T-helper 2 cell treated with Interferon-gamma antibody and Interleukin-4, amounts not matched to agents 5 μg/mL and 100 μg/mL, for 36 hours (primary cell): ENCODE measurements at regions not wholly inside any gene's neighbourhood (a gene's known extent, or its start where the extent isn't known, plus 50 kb on each side); places are given as distances from the start of the nearest gene placed in this dataset.
"Not testable (repeated sequence)": the region's sequence is repeated elsewhere in the genome, so short reads cannot be mapped to it uniquely, and the experiment has no call there.

Experiments
- DNase-seq: peaks from one replicate; pipeline ENCODE4 v3.0.0; 2021; ENCODE audit warnings: low spot score
- H3K27ac Mint-ChIP-seq: one replicate; pipeline ENCODE4 v1.8.0; 2021; ENCODE audit warnings: mild to moderate bottlenecking, mixed read lengths
- H3K27me3 Mint-ChIP-seq: one replicate; pipeline ENCODE4 v1.8.0; 2021; ENCODE audit warnings: low read depth, mixed read lengths
- H3K36me3 Mint-ChIP-seq: one replicate; pipeline ENCODE4 v1.8.0; 2021; ENCODE audit warnings: low read depth, mixed read lengths
- H3K4me1 Mint-ChIP-seq: one replicate; pipeline ENCODE4 v1.8.0; 2021; ENCODE audit warnings: low read depth, mixed read lengths
- H3K4me3 Mint-ChIP-seq: one replicate; pipeline ENCODE4 v1.8.0; 2022; ENCODE audit warnings: mild to moderate bottlenecking, moderate library complexity, mixed read lengths
- H3K9me3 Mint-ChIP-seq: one replicate; pipeline ENCODE4 v1.8.0; 2021; ENCODE audit warnings: mixed read lengths

DNA sequence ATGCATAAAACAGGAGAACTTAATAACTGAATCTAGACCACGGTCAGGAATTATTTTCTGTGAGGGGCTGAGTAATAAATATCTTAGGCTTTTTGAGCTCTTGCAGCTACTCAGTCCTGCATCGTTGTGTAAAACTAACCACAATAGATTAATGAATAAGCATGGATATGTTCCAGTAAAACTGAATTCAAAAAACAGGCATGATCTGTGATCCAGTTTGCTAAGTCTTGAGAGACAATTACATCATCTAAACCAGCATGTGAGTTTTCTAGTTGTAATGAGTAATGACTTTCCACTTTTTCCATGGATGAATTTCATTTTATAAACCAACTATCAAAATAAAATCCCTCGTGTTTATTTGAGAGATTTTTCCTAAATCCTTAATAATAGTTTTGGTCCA, 336.8 kb downstream of the RFPL4B start:
- no peak overlapping the region for H3K27ac Mint-ChIP-seq
- H3K27me3 Mint-ChIP-seq: no peaks in the 10 kb centered on the region
- no peaks in the 10 kb centered on the region for H3K4me1 Mint-ChIP-seq
- DNase-seq: no peak
- no peak overlapping the region for H3K4me3 Mint-ChIP-seq
- H3K36me3 Mint-ChIP-seq: no peaks in the 10 kb centered on the region
- H3K9me3 Mint-ChIP-seq: no peaks in the 10 kb centered on the region

DNA sequence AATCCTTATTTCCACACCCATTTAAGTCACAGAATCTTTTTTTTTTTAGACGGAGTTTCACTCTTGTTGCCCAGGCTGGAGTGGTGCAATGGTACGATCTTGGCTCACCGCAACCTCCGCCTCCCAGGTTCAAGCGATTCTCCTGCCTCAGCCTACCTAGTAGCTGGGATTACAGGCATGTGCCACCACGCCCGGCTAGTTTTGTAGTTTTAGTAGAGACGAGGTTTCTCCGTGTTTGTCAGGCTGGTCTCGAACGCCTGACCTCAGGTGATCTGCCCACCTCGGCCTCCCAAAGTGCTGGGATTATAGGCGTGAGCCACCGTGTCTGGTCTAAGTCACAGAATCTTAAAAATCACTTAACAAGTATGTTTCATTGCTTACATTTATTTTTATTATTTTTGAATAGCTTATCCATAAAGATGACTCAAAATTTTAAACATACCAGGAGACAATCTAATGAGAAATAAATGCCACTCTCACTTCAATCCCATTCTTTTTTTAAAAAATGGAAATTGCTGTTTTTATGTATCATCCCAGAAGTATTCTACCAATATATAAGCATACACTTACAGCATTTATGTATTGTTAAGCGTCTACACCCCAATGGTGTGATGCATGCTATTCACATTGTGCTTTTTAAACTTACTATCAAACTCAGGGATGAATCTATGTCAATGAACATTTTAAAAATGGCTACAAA, 338.5 kb downstream of the RFPL4B start:
- H3K9me3 Mint-ChIP-seq, H3K4me1 Mint-ChIP-seq, H3K36me3 Mint-ChIP-seq, H3K27ac Mint-ChIP-seq, H3K4me3 Mint-ChIP-seq, H3K27me3 Mint-ChIP-seq, DNase-seq: not testable (repeated sequence)

DNA sequence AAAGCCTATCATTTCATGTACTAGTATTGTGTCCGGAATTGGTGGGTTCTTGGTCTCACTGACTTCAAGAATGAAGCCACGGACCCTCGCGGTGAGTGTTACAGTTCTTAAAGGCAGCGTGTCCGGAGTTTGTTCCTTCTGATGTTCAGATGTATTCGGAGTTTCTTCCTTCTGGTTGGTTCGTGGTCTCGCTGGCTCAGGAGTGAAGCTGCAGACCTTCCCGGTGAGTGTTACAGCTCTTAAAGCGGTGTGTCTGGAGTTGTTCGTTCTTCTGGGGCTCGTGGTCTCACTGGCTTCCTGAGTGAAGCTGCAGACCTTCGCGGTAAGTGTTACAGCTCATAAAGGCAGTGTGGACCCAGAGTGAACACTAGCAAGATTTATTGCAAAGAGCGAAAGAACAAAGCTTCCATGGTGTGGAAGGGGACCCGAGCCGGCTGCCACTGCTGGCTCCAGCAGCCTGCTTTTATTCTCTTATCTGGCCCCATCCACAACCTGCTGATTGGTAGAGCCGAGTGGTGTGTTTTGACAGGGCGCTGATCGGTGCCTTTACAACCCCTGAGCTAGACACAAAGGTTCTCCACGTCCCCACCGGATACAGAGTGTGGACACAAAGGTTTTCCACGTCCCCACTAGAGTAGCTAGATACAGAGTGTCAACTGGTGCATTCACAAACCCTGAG, 341.5 kb downstream of the RFPL4B start:
- not testable (repeated sequence) for H3K4me1 Mint-ChIP-seq, H3K36me3 Mint-ChIP-seq, H3K9me3 Mint-ChIP-seq, DNase-seq, H3K4me3 Mint-ChIP-seq, H3K27me3 Mint-ChIP-seq, H3K27ac Mint-ChIP-seq

DNA sequence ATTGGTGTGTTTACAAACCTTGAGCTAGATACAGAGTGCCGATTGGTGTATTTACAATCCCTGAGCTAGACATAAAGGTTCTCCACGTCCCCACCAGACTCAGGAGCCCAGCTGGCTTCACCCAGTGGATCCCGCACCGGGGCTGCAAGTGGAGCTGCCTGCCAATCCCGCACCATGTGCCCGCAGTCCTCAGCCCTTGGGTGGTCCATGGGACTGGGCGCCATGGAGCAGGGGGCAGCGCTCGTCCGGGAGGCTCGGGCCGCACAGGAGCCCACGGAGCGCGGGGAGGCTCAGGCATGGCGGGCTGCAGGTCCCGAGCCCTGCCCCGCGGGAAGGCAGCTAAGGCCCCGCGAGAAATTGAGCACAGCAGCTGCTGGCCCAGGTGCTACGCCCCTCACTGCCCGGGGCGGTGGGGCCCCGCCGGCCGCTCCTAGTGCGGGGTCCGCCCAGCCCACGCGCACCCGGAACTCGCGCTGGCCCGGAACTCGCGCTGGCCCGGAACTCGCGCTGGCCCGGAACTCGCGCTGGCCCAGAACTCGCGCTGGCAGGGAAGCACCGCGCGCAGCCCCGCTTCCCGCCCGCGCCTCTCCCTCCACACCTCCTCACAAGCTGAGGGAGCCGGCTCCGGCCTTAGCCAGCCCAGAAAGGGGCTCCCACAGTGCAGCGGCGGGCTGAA, 342.2 kb downstream of the RFPL4B start:
- not testable (repeated sequence) for H3K27ac Mint-ChIP-seq, H3K36me3 Mint-ChIP-seq, H3K9me3 Mint-ChIP-seq, H3K4me3 Mint-ChIP-seq, DNase-seq, H3K4me1 Mint-ChIP-seq, H3K27me3 Mint-ChIP-seq

DNA sequence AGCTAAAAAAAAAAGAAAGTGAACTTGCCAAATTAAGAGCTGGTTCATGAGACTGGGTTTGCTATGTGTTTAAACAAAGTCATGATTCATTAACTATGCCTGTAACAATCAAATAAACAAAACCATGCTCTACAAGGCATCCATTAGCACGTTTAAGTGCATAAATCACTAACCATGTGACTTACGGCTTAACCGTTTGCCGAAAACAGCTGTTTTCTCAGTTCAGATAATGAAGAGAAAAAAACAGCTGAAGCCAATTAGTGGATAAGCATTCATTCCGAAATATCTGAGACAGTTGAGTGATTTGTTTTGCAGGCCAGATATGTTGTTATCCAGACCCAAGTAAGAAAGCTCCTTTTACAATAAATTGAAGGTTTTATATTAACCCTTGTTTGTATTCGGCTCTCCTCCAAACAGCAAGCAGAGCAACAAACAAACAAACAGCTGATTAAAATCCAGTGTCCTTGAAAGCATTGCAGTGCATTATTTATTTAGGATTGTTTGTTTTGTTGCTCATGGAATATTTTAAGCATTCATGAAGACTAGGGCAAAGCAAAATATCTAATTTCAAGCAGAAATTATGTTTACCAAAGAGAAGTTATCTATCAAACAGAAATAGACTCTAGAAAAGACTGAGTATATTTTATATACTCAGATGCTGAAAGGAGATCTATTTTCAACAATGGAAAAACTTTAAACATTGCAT, 343.5 kb downstream of the RFPL4B start:
- Mint-ChIP-seq H3K27ac (no peak overlapping the region), H3K27me3 (no peaks in the 10 kb centered on the region), H3K4me3 (no peak overlapping the region), H3K4me1 (no peaks in the 10 kb centered on the region), H3K36me3 (no peaks in the 10 kb centered on the region), H3K9me3 (no peaks in the 10 kb centered on the region)
- no peak for DNase-seq

GRCh38 chr6:112691289-112691688, 344.2 kb downstream of the RFPL4B start:
- Mint-ChIP-seq H3K27ac (no peak overlapping the region), H3K4me1 (no peaks in the 10 kb centered on the region), H3K4me3 (no peak overlapping the region), H3K27me3 (no peaks in the 10 kb centered on the region), H3K9me3 (no peaks in the 10 kb centered on the region), H3K36me3 (no peaks in the 10 kb centered on the region)
- no peak for DNase-seq

GRCh38 chr6:112695001-112695400, 347.9 kb downstream of the RFPL4B start:
- no peaks in the 10 kb centered on the region for H3K27me3 Mint-ChIP-seq
- no peaks in the 10 kb centered on the region for H3K36me3 Mint-ChIP-seq
- H3K4me3 Mint-ChIP-seq: no peak overlapping the region
- H3K9me3 Mint-ChIP-seq: no peaks in the 10 kb centered on the region
- H3K4me1 Mint-ChIP-seq: no peaks in the 10 kb centered on the region
- H3K27ac Mint-ChIP-seq: no peak overlapping the region
- DNase-seq: no peak

DNA sequence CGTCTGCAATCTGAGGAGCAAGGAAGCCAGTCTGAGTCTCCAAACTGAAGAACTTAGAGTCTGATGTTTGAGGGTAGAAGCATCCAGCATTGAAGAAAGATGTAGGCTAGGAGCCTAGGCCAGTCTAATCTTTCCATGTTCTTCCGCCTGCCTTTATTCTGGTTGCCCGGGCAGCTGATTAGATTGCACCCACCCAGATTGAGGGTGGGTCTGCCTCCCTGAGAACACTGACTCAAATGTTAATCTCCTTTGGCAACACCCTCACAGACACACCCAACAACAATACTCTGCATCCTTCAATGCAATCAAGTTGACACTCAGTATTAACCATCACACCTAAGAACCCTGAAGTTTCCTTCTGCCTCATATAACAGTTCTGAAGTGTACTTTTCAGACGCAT, 350.1 kb downstream of the RFPL4B start:
- Mint-ChIP-seq H3K27ac (no peak overlapping the region), H3K4me1 (no peaks in the 10 kb centered on the region), H3K27me3 (no peaks in the 10 kb centered on the region), H3K9me3 (no peaks in the 10 kb centered on the region), H3K4me3 (no peak overlapping the region), H3K36me3 (no peaks in the 10 kb centered on the region)
- DNase-seq: no peak

- Mint-ChIP-seq H3K9me3 (peaks cover 4% of the 10 kb centered on the region), H3K27me3 (no peaks in the 10 kb centered on the region), H3K36me3 (no peaks in the 10 kb centered on the region), H3K4me1 (no peaks in the 10 kb centered on the region), H3K4me3 (no peak overlapping the region), H3K27ac (no peak overlapping the region)
- no peak for DNase-seq
Observed at GRCh38 chr6:112701201-112701600, 354.1 kb downstream of the RFPL4B start.

DNA sequence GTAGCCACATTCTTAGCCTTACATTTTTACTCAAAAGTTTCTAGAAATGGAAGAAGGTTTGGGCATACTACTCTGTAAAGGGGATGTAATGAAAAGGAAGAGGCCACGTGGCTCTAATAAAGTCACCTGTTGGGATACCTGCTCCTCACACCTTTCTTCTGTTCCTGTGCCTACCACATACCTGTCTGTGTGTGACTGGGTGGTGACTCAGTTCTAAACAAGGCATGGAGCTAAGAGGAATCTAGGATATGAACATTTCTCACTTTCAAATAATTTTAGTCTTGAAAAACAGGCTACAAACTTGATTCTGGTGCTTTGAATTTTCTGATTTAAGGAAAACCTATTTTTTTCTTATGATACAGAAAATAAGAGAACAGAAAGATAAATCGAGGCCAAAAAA, 363.6 kb downstream of the RFPL4B start:
- no peaks in the 10 kb centered on the region for H3K27me3 Mint-ChIP-seq
- no peaks in the 10 kb centered on the region for H3K9me3 Mint-ChIP-seq
- DNase-seq: no peak
- no peak overlapping the region for H3K27ac Mint-ChIP-seq
- H3K36me3 Mint-ChIP-seq: no peaks in the 10 kb centered on the region
- no peak overlapping the region for H3K4me3 Mint-ChIP-seq
- H3K4me1 Mint-ChIP-seq: no peaks in the 10 kb centered on the region

- H3K27ac Mint-ChIP-seq: no peak overlapping the region
- no peaks in the 10 kb centered on the region for H3K27me3 Mint-ChIP-seq
- no peak for DNase-seq
- H3K4me1 Mint-ChIP-seq: no peaks in the 10 kb centered on the region
- no peaks in the 10 kb centered on the region for H3K9me3 Mint-ChIP-seq
- no peak overlapping the region for H3K4me3 Mint-ChIP-seq
- no peaks in the 10 kb centered on the region for H3K36me3 Mint-ChIP-seq
Observed at GRCh38 chr6:112713402-112713801, 366.3 kb downstream of the RFPL4B start.

DNA sequence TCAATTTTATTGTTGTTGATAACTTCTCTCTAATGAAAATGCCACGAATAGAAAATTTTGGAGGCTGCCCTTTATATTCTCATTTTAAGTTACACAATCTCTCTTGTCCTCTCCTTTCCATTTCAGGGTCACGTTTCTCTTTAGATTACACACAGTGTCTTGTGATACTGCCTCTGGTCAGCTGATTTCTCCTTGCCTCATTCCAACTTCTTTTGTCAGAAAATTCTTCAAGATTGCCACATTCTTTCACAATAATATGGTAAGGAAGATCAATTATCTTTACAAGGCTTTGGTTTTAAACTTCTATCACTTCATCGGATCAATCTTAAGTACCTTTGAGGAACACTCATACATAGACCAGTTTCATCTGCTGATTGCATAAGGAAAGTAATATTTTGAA, 370.3 kb downstream of the RFPL4B start:
- H3K27me3 Mint-ChIP-seq: no peaks in the 10 kb centered on the region
- H3K36me3 Mint-ChIP-seq: no peaks in the 10 kb centered on the region
- no peak for DNase-seq
- no peaks in the 10 kb centered on the region for H3K9me3 Mint-ChIP-seq
- H3K4me1 Mint-ChIP-seq: no peaks in the 10 kb centered on the region
- H3K4me3 Mint-ChIP-seq: no peak overlapping the region
- no peak overlapping the region for H3K27ac Mint-ChIP-seq

- no peak overlapping the region for H3K4me3 Mint-ChIP-seq
- H3K9me3 Mint-ChIP-seq: no peaks in the 10 kb centered on the region
- DNase-seq: no peak
- no peaks in the 10 kb centered on the region for H3K36me3 Mint-ChIP-seq
- no peaks in the 10 kb centered on the region for H3K4me1 Mint-ChIP-seq
- no peaks in the 10 kb centered on the region for H3K27me3 Mint-ChIP-seq
- H3K27ac Mint-ChIP-seq: no peak overlapping the region
Observed at GRCh38 chr6:112717856-112718255, 370.7 kb downstream of the RFPL4B start.

DNA sequence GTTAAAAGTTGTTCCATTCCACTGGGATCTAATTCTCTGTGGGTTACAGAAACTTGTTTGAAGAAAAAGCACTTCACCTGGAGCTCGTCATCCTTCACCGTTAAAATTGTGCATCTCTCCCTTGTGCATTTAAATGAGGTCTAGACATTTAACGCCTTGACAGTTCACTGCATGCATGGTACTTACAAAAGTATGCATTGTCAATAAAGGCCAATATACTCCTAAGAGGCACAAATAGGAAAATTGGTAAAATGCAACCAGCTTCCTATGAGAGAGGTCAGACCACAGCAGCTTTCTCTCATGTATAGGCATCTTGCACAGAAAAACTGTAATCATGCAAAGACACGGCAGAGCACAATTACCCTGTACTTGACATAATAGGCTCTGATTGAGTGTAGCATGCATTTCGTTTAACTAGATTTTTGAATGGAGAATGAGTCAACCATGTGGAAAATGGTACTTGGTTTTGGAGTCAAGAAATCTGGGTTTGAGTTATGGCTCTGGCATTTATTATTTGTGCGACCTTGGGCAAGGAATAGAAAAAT, 378.5 kb downstream of the RFPL4B start:
- H3K27me3 Mint-ChIP-seq: no peaks in the 10 kb centered on the region

More for the DNA sequence above, 378.5 kb downstream of the RFPL4B start:
- no peak for DNase-seq
- Mint-ChIP-seq H3K27ac (no peak overlapping the region), H3K4me1 (no peaks in the 10 kb centered on the region), H3K9me3 (no peaks in the 10 kb centered on the region), H3K4me3 (no peak overlapping the region), H3K36me3 (no peaks in the 10 kb centered on the region)
